H1 (cell line): ENCODE measurements at regions not wholly inside any gene's neighbourhood (a gene's known extent, or its start where the extent isn't known, plus 50 kb on each side); places are given as distances from the start of the nearest gene placed in this dataset.

ENCODE experiments used
- CEBPB ChIP-seq: IDR thresholded peaks from 2 replicates; pipeline ENCODE4 v1.6.1; 2012; ENCODE audit warnings: low read depth, low read length
- EP300 ChIP-seq, 2 experiments: IDR thresholded peaks; 1 replicate in 1 of 2; 2 replicates in 1 of 2; pipeline ENCODE4 v1.6.1; 2011 to 2012; ENCODE audit warnings: low read depth in 2 of 2, low read length in 2 of 2, mild to moderate bottlenecking in 2 of 2, borderline replicate concordance in 1 of 2, inconsistent platforms in 1 of 2, moderate library complexity in 1 of 2
- EZH2 ChIP-seq: fragments of 200-600 bp; sonication (generic); IDR thresholded peaks from 2 replicates; pipeline ENCODE4 v1.7.1; 2012; ENCODE audit warnings: low read depth, mild to moderate bottlenecking, moderate library complexity, low read length, inconsistent platforms; ENCODE audit not compliant: severe bottlenecking
- HDAC2 ChIP-seq, 2 experiments: fragments of 300-600 bp in 1 of 2; sonication (generic) in 1 of 2; IDR thresholded peaks; 2 replicates each; pipeline ENCODE4 v1.6.1; 2011 to 2012; ENCODE audit warnings: low read depth in 2 of 2, low read length in 2 of 2, mild to moderate bottlenecking in 2 of 2, moderate library complexity in 2 of 2, borderline replicate concordance in 1 of 2, inconsistent platforms in 1 of 2
- HDAC6 ChIP-seq: IDR thresholded peaks from one replicate; pipeline ENCODE4 v1.7.1; 2012; ENCODE audit warnings: low read depth, mild to moderate bottlenecking, inconsistent platforms, low read length, moderate library complexity
- JUND ChIP-seq: IDR thresholded peaks from 2 replicates; pipeline ENCODE4 v1.6.1; 2011; ENCODE audit warnings: mild to moderate bottlenecking, improper control_type of control experiment, low read length
- POLR2A ChIP-seq, 2 experiments: IDR thresholded peaks; 1 replicate in 1 of 2; 2 replicates in 1 of 2; pipeline ENCODE4 v1.6.1; 2011; ENCODE audit warnings: low read depth in 2 of 2, low read length in 2 of 2, mild to moderate bottlenecking in 2 of 2; ENCODE audit errors: control extremely low read depth in 1 of 2
- POLR2AphosphoS5 ChIP-seq: IDR thresholded peaks from 2 replicates; pipeline ENCODE4 v1.6.1; 2011; ENCODE audit warnings: low read depth, low read length
- RAD21 ChIP-seq, 2 experiments: IDR thresholded peaks in 1 of 2; conservative IDR thresholded peaks in 1 of 2; 2 replicates each; pipeline ENCODE4 v1.6.1; 2011; ENCODE audit warnings: low read depth in 2 of 2, low read length in 2 of 2, improper control_type of control experiment in 1 of 2, inconsistent platforms in 1 of 2, mild to moderate bottlenecking in 1 of 2, moderate library complexity in 1 of 2
- TAF1 ChIP-seq: IDR thresholded peaks from 2 replicates; pipeline ENCODE4 v1.6.1; 2011; ENCODE audit warnings: mild to moderate bottlenecking, low read depth, low read length
- TF ChIP-seq, protein P1 (sequence below), 3 experiments: IDR thresholded peaks; 1 replicate in 2 of 3; 2 replicates in 1 of 3; pipeline versions ENCODE4 v1.5.1 to v1.6.1; 2011; ENCODE audit warnings: low read length in 3 of 3, mild to moderate bottlenecking in 3 of 3, inconsistent platforms in 2 of 3, low read depth in 1 of 3, moderate library complexity in 1 of 3; ENCODE audit not compliant: insufficient read depth in 1 of 3; ENCODE audit errors: control extremely low read depth in 1 of 3
- TF ChIP-seq, protein P2 (sequence below): IDR thresholded peaks from 2 replicates; pipeline ENCODE4 v1.6.1; 2011; ENCODE audit warnings: low read length, improper control_type of control experiment

DNA sequence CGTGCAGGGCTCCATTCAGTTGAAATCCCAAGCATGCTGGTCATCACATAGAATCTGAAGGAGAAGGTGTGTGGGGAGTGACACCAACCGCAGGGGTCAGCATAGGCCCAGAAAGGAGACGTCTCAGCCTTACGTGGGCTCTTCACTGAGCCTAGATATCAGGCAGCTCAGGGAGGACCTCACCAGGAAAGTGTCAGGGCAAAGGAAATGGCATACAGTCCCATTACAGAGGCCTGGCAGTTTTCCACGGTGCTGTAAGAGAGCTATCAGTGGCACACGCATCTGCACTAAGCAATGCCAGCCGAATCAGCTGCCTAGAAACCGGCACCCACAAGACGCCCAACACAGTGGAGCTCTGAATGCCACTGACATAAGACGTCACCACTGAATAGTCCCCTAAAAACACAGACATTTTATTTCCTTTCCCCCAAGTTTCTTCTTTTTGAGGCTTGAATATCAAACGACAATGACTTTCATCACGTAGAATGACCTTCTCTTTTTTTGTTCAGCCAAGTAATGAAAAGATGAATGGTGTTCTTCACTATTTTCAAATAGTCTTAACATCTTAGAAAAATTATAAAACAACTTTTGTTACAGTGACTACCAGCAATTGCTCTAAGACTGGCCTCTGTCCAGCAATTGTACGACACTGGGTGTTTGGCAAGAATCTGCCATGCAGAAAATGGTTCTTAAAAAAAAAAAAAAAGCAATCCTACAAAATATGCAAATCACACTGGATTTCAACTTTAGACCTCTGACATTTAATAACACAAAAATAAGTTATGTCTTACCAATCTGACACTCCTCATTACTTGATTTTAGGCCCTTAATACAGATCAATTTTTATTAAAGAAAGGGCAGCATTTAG, 88.9 kb upstream of the FOXQ1 start:
- TF ChIP-seq, protein P1, sequence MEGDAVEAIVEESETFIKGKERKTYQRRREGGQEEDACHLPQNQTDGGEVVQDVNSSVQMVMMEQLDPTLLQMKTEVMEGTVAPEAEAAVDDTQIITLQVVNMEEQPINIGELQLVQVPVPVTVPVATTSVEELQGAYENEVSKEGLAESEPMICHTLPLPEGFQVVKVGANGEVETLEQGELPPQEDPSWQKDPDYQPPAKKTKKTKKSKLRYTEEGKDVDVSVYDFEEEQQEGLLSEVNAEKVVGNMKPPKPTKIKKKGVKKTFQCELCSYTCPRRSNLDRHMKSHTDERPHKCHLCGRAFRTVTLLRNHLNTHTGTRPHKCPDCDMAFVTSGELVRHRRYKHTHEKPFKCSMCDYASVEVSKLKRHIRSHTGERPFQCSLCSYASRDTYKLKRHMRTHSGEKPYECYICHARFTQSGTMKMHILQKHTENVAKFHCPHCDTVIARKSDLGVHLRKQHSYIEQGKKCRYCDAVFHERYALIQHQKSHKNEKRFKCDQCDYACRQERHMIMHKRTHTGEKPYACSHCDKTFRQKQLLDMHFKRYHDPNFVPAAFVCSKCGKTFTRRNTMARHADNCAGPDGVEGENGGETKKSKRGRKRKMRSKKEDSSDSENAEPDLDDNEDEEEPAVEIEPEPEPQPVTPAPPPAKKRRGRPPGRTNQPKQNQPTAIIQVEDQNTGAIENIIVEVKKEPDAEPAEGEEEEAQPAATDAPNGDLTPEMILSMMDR (IDR thresholded peaks at IDR 0.05; ENCODE audit: control extremely low read depth in 1 of 3, insufficient read depth in 1 of 3, low read depth in 1 of 3, low read length in 3 of 3), result no peak
- no peak for TF ChIP-seq TAF1
- TF ChIP-seq CEBPB, result no peak
- TF ChIP-seq EP300 (IDR thresholded peaks at IDR 0.05; ENCODE audit: borderline replicate concordance in 1 of 2, low read depth in 2 of 2, low read length in 2 of 2), result no peak
- no peak for TF ChIP-seq POLR2AphosphoS5
- TF ChIP-seq RAD21 (IDR thresholded peaks at IDR 0.05 in 1 of 2, conservative IDR thresholded peaks at IDR 0.05 in 1 of 2; ENCODE audit: low read depth in 2 of 2, low read length in 2 of 2), result peak; percentile 16 to 30; a peak in 1 of 4 replicates
- TF ChIP-seq POLR2A (IDR thresholded peaks at IDR 0.05; ENCODE audit: control extremely low read depth in 1 of 2, low read depth in 2 of 2, low read length in 2 of 2), result no peak
- no peak for TF ChIP-seq HDAC6
- TF ChIP-seq, protein P2, sequence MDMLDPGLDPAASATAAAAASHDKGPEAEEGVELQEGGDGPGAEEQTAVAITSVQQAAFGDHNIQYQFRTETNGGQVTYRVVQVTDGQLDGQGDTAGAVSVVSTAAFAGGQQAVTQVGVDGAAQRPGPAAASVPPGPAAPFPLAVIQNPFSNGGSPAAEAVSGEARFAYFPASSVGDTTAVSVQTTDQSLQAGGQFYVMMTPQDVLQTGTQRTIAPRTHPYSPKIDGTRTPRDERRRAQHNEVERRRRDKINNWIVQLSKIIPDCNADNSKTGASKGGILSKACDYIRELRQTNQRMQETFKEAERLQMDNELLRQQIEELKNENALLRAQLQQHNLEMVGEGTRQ, result no peak
- TF ChIP-seq JUND, result no peak
- no peak for TF ChIP-seq EZH2
- TF ChIP-seq HDAC2 (IDR thresholded peaks at IDR 0.05; ENCODE audit: borderline replicate concordance in 1 of 2, low read depth in 2 of 2, low read length in 2 of 2), result no peak
